Sigmoid colon (tissue), 3 donors: ENCODE measurements at regions not wholly inside any gene's neighbourhood (a gene's known extent, or its start where the extent isn't known, plus 50 kb on each side); places are given as distances from the start of the nearest gene placed in this dataset.

Source experiments
- CTCF ChIP-seq, 4 experiments: fragments of 450-650 bp in 3 of 4; fragments of 200-600 bp in 1 of 4; IDR thresholded peaks; one replicate each; pipeline ENCODE4 v1.5.1; 2016 to 2019; ENCODE audit warnings: antibody characterized with exemption in 4 of 4, mild to moderate bottlenecking in 3 of 4, moderate library complexity in 2 of 4
- POLR2A ChIP-seq, 2 donors: fragments of 450-650 bp; IDR thresholded peaks; one replicate each; pipeline ENCODE4 v1.6.1; 2016; ENCODE audit warnings: antibody characterized with exemption in 2 of 2, mild to moderate bottlenecking in 2 of 2, moderate library complexity in 2 of 2

- no peak for TF ChIP-seq CTCF (IDR thresholded peaks at IDR 0.05)
- TF ChIP-seq POLR2A (IDR thresholded peaks at IDR 0.05) = no peak
Observed at GRCh38 chr20:12110274-12110673, 192.6 kb downstream of the BTBD3 start.
